Upper lobe of left lung (tissue), 4 donors: ENCODE measurements at regions not wholly inside any gene's neighbourhood (a gene's known extent, or its start where the extent isn't known, plus 50 kb on each side); places are given as distances from the start of the nearest gene placed in this dataset.

Experiments used
- POLR2AphosphoS5 ChIP-seq, 2 donors: sonication (generic); formaldehyde crosslinking; IDR thresholded peaks; one replicate each; pipeline ENCODE4 v1.5.1; 2017; ENCODE audit warnings: antibody characterized with exemption in 2 of 2
- TF ChIP-seq, protein P1 (sequence below), 6 experiments: fragments of 450-650 bp in 4 of 6; fragments of 200-600 bp in 2 of 6; sonication (generic) in 2 of 6; IDR thresholded peaks; one replicate each; pipeline ENCODE4 v1.5.1; 2016 to 2019; ENCODE audit warnings: antibody characterized with exemption in 6 of 6

DNA sequence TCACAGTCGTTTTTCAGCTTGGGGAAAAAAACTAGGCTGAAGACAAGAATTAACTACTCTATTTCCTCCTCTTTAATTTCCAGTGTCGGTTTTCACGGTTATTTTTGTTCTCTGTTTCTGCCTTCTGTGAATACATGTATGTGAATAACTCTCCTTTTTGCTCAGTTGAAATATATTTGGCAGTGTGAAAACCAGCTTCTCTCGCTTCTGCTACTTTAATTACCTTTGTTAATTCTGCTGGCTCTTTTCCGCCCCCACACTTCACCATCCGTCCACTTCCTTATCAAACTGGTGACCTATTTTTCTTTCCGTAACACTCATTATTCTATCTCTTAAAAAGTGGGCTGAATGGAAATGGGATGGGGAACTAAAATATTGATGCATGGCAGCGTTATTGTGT is 126.4 kb downstream of the POU4F1 start:
- no peak for TF ChIP-seq POLR2AphosphoS5 (IDR thresholded peaks at IDR 0.05)
- TF ChIP-seq, protein P1, sequence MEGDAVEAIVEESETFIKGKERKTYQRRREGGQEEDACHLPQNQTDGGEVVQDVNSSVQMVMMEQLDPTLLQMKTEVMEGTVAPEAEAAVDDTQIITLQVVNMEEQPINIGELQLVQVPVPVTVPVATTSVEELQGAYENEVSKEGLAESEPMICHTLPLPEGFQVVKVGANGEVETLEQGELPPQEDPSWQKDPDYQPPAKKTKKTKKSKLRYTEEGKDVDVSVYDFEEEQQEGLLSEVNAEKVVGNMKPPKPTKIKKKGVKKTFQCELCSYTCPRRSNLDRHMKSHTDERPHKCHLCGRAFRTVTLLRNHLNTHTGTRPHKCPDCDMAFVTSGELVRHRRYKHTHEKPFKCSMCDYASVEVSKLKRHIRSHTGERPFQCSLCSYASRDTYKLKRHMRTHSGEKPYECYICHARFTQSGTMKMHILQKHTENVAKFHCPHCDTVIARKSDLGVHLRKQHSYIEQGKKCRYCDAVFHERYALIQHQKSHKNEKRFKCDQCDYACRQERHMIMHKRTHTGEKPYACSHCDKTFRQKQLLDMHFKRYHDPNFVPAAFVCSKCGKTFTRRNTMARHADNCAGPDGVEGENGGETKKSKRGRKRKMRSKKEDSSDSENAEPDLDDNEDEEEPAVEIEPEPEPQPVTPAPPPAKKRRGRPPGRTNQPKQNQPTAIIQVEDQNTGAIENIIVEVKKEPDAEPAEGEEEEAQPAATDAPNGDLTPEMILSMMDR (IDR thresholded peaks at IDR 0.05) = no peak
